B cell (primary cell): ENCODE measurements at regions not wholly inside any gene's neighbourhood (a gene's known extent, or its start where the extent isn't known, plus 50 kb on each side); places are given as distances from the start of the nearest gene placed in this dataset.

Experiments used
- EZH2 ChIP-seq: IDR thresholded peaks from 2 replicates; pipeline ENCODE4 v1.6.1; 2012; ENCODE audit warnings: borderline replicate concordance, low read depth, mild to moderate bottlenecking, moderate library complexity, low read length; ENCODE audit not compliant: insufficient read depth, poor library complexity, severe bottlenecking
- TF ChIP-seq, protein P1 (sequence below): fragments of 200-600 bp; IDR thresholded peaks from one replicate; pipeline ENCODE4 v1.8.0; 2022; ENCODE audit warnings: antibody characterized with exemption, mild to moderate bottlenecking

DNA sequence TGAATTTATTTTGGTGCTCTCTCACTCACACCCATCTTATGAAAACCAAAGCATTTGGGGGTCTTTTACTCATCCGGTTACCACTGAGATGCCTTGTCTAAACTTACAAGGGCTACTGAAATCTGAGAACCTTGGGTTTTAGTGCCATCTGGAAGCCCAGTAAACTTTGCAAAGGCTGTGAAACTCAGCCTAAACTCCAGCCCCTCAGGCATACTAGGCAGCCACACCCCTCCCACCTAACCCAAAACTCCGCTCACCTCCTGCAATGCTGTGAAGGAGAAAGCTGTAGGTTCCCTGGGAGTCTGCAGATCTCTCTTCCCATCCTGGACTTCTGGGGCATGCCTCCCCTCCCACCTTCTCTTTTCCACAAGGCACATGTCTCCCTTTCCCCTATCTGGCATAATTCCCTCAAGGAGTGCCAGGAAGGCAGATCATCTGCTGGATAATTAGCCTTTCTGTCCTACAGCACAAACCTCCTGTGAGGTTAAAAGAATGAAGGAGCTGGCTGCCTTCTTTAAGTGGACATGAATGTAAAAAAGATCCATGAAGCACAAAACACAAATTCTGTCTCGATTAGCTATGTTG is 71.5 kb upstream of the ANXA1 start:
- no peak for TF ChIP-seq EZH2
- TF ChIP-seq, protein P1, sequence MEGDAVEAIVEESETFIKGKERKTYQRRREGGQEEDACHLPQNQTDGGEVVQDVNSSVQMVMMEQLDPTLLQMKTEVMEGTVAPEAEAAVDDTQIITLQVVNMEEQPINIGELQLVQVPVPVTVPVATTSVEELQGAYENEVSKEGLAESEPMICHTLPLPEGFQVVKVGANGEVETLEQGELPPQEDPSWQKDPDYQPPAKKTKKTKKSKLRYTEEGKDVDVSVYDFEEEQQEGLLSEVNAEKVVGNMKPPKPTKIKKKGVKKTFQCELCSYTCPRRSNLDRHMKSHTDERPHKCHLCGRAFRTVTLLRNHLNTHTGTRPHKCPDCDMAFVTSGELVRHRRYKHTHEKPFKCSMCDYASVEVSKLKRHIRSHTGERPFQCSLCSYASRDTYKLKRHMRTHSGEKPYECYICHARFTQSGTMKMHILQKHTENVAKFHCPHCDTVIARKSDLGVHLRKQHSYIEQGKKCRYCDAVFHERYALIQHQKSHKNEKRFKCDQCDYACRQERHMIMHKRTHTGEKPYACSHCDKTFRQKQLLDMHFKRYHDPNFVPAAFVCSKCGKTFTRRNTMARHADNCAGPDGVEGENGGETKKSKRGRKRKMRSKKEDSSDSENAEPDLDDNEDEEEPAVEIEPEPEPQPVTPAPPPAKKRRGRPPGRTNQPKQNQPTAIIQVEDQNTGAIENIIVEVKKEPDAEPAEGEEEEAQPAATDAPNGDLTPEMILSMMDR, result no peak
